EL (cell line): ENCODE measurements at regions not wholly inside any gene's neighbourhood (a gene's known extent, or its start where the extent isn't known, plus 50 kb on each side); places are given as distances from the start of the nearest gene placed in this dataset.

Experiments
- DNase-seq: peaks from one replicate; pipeline ENCODE4 v3.0.0-alpha.2; 2016

GRCh38 chr21:19713313-19713712 is 1284.9 kb upstream of the NCAM2 start:
- no peak for DNase-seq

DNA sequence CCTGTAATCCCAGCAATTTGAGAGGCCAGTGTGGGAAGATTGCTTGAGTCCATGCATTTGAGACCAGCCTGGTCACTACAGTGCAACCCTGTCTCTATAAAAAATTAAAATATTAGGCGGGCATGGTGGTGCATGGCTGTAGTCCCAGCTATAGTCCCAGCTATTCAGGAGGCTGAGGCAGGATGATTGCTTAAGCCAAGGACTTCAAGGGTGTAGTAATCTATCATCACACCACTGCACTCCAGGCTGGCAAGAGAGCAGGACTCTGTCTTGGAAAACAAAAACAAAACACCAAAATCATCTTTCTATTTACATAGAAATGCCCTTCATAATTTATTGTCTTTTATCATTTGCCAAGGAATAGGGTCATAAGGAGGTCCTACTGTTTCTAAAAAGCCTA is 1274.1 kb upstream of the NCAM2 start:
- DNase-seq = no peak

DNA sequence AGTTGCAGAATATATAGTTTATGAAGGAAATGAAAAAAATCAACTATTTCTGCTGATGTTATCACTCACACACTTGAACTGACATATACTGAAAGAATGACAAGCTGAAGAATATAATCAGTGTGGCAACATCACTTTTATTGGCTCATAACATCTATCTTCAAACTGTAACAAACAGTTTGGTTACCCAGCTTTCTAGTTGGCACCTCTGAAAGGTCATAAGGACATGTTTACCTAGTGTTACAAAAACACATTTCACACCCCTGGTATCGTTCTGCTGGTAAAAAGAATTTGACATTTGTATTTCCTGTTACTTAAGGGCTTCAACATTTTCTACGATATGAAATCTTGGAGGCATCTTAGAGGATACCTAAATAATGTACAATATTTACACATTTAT is 1267.0 kb upstream of the NCAM2 start:
- no peak for DNase-seq

GRCh38 chr21:19759836-19760235 is 1238.4 kb upstream of the NCAM2 start:
- DNase-seq = no peak

- DNase-seq = no peak
Observed at GRCh38 chr21:19767546-19767945, 1230.7 kb upstream of the NCAM2 start.

- no peak for DNase-seq
Observed at GRCh38 chr21:19771881-19772280, 1226.3 kb upstream of the NCAM2 start.

- DNase-seq = no peak
Observed at GRCh38 chr21:19776076-19776475, 1222.1 kb upstream of the NCAM2 start.

DNA sequence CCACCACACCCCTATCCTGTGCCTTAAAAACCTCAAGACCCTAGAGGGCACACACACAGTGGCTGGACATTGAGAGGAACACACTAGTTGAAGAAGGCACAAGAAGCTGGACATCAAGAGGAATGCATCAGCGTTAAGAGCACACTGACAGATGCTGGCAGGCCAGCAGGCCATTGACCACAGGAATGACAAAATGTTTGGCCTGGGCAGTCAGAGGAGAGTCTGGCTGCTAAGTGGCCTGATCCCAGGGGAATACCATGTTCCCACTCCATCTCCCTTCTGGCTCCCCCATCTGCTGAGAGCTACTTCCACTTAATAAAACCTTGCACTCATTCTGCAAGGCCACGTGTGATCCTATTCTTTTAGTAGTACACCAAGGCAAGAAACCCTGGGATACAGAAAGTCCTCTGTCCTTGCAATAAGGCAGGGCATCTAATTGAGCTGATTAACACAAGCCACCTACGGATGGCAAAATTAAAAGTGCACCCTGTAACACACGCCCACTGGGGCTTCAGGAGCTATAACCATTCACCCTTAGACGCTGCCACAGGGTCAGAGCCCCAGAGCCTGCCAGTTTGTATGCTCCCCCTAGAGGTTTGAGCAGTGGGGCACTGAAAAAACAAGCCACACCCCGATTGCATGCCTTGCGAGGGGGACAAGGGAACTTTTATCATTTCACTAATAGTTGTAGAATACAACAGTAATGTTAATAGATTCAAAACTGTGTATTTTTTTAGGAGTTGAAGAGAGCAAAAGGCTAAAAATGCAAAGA is 1216.1 kb upstream of the NCAM2 start:
- no peak for DNase-seq

GRCh38 chr21:19785941-19786340 is 1212.3 kb upstream of the NCAM2 start:
- DNase-seq = no peak

DNA sequence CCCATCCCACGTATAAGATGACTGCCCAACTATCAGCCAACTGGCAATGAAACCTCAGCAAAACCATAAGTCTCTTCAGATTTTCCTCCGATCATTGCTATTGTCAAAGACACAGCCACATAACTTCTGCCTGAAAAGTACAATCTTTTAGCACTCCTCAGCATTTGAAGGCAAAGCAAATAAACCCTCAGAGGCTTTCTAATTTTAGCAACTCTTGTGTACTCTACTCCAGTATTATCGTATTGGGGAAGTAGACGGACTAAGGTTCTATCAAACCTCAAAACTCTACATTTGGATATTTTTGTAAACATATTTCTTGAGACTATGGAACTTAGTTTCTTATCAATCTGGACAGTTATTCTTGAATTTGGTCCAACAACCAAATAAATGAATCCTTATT is 1206.2 kb upstream of the NCAM2 start:
- DNase-seq = no peak

GRCh38 chr21:19807201-19807600 is 1191.0 kb upstream of the NCAM2 start:
- no peak for DNase-seq

DNA sequence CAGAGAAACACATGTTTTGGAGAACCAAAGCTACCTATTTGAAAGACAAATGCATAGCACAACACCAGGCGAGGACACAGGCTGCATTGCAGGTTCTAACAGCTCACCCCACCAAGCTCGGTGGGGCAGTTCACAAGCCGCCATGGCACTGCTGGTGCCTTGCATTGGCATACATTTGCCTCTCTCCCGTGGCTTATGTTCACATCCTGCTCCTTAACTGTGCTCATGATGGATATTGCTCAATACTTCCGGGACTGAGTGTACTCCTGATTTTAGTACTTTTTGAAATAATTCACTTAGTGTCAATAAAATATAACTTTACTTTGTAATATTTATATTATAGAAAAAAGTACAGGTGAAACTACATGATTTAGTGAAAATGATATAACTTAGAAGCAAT is 1187.4 kb upstream of the NCAM2 start:
- no peak for DNase-seq

GRCh38 chr21:19830446-19830845 is 1167.8 kb upstream of the NCAM2 start:
- DNase-seq = no peak

DNA sequence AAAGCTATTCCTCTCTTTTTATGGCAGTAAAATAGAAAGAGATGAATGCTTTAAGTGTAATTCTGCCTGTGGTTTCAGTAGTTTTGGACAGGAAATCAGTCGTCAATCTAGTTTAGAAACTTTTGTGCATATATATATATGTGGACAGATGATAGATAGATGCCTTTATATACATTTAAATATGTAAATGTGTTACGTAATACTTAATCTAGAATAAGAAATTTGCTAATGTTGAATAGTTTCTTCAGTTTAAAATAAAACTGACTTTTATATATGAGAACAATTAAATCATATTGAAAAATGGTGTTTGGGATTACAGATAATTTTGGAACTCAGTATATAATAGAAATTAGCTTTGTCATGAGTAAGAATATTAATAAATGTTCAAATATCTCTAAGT is 1165.7 kb upstream of the NCAM2 start:
- no peak for DNase-seq

- no peak for DNase-seq
Observed at GRCh38 chr21:19833082-19833481, 1165.1 kb upstream of the NCAM2 start.

DNA sequence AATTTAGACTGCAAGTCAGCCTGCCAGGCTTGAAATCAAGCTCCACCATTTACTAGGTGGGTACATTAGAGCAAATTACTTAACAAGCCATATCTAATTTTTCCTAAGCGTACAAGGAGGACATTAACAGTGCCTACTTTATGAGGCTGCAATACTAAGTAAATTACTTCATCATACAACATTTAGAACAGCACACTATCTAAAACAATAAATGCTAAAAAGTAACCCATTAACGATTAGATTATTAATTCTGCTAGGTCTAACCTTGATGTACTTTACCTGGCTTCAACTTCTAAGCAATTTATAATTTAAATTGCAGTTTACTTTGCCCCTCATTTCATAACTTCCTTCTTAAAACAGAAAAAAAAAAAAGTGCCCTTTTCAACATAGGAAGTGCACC is 1155.6 kb upstream of the NCAM2 start:
- no peak for DNase-seq

- DNase-seq = no peak
Observed at GRCh38 chr21:19844334-19844733, 1153.9 kb upstream of the NCAM2 start.

DNA sequence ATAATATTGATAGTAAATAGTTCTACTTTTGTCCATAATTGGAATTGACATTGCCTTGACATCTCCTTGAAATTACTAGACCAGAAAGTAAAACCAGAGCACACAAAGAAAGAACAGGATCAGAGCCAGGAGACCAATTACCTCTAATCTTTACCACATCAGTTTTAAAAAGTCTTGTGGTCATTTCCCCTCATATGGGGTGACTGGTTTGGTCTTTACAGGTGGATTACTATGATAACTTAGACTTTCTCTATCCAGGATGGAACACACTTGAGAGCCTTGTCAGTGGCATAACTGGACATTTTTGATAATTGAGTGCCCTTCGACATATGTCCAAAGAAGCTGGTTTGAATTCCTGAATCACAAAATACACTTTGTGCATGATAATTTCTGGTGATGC is 1148.1 kb upstream of the NCAM2 start:
- no peak for DNase-seq

DNA sequence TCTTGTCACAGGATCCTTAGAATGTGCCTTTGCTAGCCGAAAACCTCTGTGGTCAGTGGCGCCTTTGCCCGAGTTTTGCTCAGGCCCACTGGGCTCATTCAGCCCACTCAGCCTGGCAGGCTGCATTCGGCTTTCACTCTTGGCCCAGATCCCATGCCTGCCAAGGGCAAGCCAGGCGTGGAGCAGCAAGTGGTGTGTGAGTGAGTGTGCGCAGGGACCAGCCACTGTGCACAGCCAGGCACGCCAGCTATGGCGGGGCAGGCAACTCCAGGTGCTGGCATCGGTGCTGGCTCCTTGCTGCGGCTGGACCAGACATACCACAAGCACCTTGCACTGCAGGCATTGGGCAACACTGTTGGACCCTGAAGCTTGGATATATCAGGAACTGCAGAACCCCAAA is 1145.1 kb upstream of the NCAM2 start:
- DNase-seq = no peak

DNA sequence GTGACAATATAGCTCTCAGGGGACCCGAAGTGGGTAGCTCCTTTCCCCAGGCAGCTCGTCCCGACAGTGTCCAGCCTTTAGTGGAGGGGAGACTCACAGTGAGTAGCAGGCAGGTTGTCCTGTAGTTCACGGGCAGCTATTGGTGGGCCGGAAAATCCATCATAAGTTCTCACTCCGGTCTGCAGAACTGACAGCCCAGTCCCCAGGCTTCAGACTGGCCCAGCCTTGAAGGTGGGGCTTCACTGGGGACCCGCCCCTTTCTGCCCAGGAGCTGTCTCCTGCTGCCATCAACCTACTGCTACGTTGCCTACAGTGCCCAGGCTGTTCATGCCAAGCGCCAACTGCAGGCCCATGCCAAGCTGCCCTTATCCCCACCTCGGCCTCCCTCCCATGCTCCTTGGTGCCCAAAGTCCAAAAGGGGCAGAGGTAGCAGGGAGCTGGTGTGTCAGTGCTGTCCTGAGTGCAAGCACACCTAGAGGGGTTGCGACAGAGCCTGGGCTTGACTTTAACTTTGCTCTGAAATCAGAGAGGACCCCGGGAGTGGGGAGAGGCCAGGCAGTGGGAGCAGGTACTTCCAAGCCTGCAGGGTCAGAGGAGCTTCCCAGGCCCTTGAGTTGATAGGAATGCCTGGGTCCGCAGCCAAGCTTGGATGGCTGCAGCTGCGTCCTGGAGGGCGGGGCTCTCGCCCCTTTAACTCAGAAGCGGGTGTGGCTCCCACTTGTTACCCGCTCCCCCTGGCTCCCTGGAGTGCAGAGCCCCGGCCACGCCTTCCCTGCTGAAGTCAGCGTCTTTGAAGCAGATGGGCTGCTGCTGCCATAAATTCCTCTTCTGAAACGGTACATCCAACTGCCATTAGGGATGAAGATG is 1144.3 kb upstream of the NCAM2 start:
- no peak for DNase-seq

GRCh38 chr21:19855522-19855921 is 1142.7 kb upstream of the NCAM2 start:
- no peak for DNase-seq

DNA sequence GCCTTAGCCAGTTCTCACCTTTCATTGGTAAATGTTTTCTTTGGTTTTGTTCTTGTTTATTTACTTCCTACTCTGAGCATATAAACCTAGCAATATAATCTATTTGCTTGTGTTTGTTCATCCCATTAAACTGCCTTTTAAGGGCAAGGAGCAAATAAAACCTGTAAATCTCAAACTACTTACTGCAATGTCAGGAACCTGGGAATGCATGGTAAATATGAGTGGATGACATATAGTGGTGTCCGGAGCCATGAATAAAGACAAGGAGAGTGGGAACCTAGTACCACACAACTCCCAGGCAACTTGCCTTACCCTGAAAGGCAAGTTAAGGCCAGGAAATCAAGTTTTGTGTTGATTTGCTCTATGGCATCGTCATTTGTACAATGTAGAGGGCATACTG is 1133.7 kb upstream of the NCAM2 start:
- DNase-seq = no peak

- no peak for DNase-seq
Observed at GRCh38 chr21:19870682-19871081, 1127.5 kb upstream of the NCAM2 start.

- no peak for DNase-seq
Observed at GRCh38 chr21:19874521-19874920, 1123.7 kb upstream of the NCAM2 start.
